IPS-18a (cell line): ENCODE measurements at regions not wholly inside any gene's neighbourhood (a gene's known extent, or its start where the extent isn't known, plus 50 kb on each side); places are given as distances from the start of the nearest gene placed in this dataset.

Experiments
- H3K27ac ChIP-seq: one replicate; pipeline ENCODE4 v1.5.1; 2013; ENCODE audit warnings: low read length
- H3K27me3 ChIP-seq: one replicate; pipeline ENCODE4 v1.6.1; 2013; ENCODE audit warnings: mild to moderate bottlenecking, low read length; ENCODE audit not compliant: control insufficient read depth, insufficient read depth
- H3K36me3 ChIP-seq: one replicate; pipeline ENCODE4 v1.6.1; 2013; ENCODE audit warnings: low read depth, low read length; ENCODE audit not compliant: control insufficient read depth
- H3K4me1 ChIP-seq: one replicate; pipeline ENCODE4 v1.6.1; 2013; ENCODE audit warnings: low read depth, low read length; ENCODE audit not compliant: control insufficient read depth
- H3K4me3 ChIP-seq: one replicate; pipeline ENCODE4 v1.5.1; 2013; ENCODE audit warnings: low read length
- H3K9ac ChIP-seq: one replicate; pipeline ENCODE4 v1.6.1; 2013; ENCODE audit warnings: mild to moderate bottlenecking, low read length, moderate library complexity
- H3K9me3 ChIP-seq: one replicate; pipeline ENCODE4 v1.6.1; 2013; ENCODE audit warnings: low read depth, low read length; ENCODE audit not compliant: control insufficient read depth

- H3K27ac ChIP-seq, result no peak overlapping the region
- no peaks in the 10 kb centered on the region for H3K9me3 ChIP-seq
- H3K27me3 ChIP-seq, result no peaks in the 10 kb centered on the region
- no peaks in the 10 kb centered on the region for H3K36me3 ChIP-seq
- H3K4me1 ChIP-seq, result peaks cover 3% of the 10 kb centered on the region
- H3K4me3 ChIP-seq, result no peak overlapping the region
- no peak overlapping the region for H3K9ac ChIP-seq
Observed at GRCh38 chr6:121649951-121650350, 214.5 kb downstream of the GJA1 start.

GRCh38 chr6:121651420-121651819 is 216.0 kb downstream of the GJA1 start:
- H3K36me3 ChIP-seq, result no peaks in the 10 kb centered on the region
- peaks cover 3% of the 10 kb centered on the region for H3K4me1 ChIP-seq
- H3K9me3 ChIP-seq, result no peaks in the 10 kb centered on the region
- no peak overlapping the region for H3K9ac ChIP-seq
- no peaks in the 10 kb centered on the region for H3K27me3 ChIP-seq
- no peak overlapping the region for H3K27ac ChIP-seq
- no peak overlapping the region for H3K4me3 ChIP-seq

- no peaks in the 10 kb centered on the region for H3K9me3 ChIP-seq
- no peak overlapping the region for H3K9ac ChIP-seq
- peaks cover 3% of the 10 kb centered on the region for H3K4me1 ChIP-seq
- H3K27me3 ChIP-seq, result no peaks in the 10 kb centered on the region
- H3K36me3 ChIP-seq, result no peaks in the 10 kb centered on the region
- no peak overlapping the region for H3K4me3 ChIP-seq
- H3K27ac ChIP-seq, result no peak overlapping the region
Observed at GRCh38 chr6:121652223-121652622, 216.8 kb downstream of the GJA1 start.

- H3K36me3 ChIP-seq, result no peaks in the 10 kb centered on the region
- H3K4me3 ChIP-seq, result no peak overlapping the region
- no peak overlapping the region for H3K9ac ChIP-seq
- no peaks in the 10 kb centered on the region for H3K9me3 ChIP-seq
- H3K27ac ChIP-seq, result no peak overlapping the region
- H3K27me3 ChIP-seq, result no peaks in the 10 kb centered on the region
- H3K4me1 ChIP-seq, result peaks cover 3% of the 10 kb centered on the region
Observed at GRCh38 chr6:121652726-121653623, 217.5 kb downstream of the GJA1 start.

- no peaks in the 10 kb centered on the region for H3K9me3 ChIP-seq
- no peaks in the 10 kb centered on the region for H3K27me3 ChIP-seq
- peaks cover 3% of the 10 kb centered on the region for H3K4me1 ChIP-seq
- H3K9ac ChIP-seq, result no peak overlapping the region
- H3K27ac ChIP-seq, result no peak overlapping the region
- no peaks in the 10 kb centered on the region for H3K36me3 ChIP-seq
- H3K4me3 ChIP-seq, result no peak overlapping the region
Observed at GRCh38 chr6:121653624-121654008, 218.2 kb downstream of the GJA1 start.

GRCh38 chr6:121657972-121658371 is 222.5 kb downstream of the GJA1 start:
- Histone ChIP-seq H3K4me3 (no peak overlapping the region), H3K27me3 (no peaks in the 10 kb centered on the region), H3K4me1 (no peaks in the 10 kb centered on the region), H3K9ac (no peak overlapping the region), H3K27ac (no peak overlapping the region), H3K9me3 (no peaks in the 10 kb centered on the region), H3K36me3 (no peaks in the 10 kb centered on the region)

- H3K36me3 ChIP-seq, result no peaks in the 10 kb centered on the region
- no peaks in the 10 kb centered on the region for H3K4me1 ChIP-seq
- no peak overlapping the region for H3K27ac ChIP-seq
- no peaks in the 10 kb centered on the region for H3K9me3 ChIP-seq
- no peak overlapping the region for H3K4me3 ChIP-seq
- H3K9ac ChIP-seq, result no peak overlapping the region
- H3K27me3 ChIP-seq, result no peaks in the 10 kb centered on the region
Observed at GRCh38 chr6:121660277-121660676, 224.8 kb downstream of the GJA1 start.

GRCh38 chr6:121663292-121663810 is 227.9 kb downstream of the GJA1 start:
- Histone ChIP-seq H3K27ac (no peak overlapping the region), H3K27me3 (no peaks in the 10 kb centered on the region), H3K36me3 (no peaks in the 10 kb centered on the region), H3K9ac (no peak overlapping the region), H3K4me1 (no peaks in the 10 kb centered on the region), H3K4me3 (no peak overlapping the region), H3K9me3 (no peaks in the 10 kb centered on the region)

- Histone ChIP-seq H3K36me3 (no peaks in the 10 kb centered on the region), H3K4me3 (no peak overlapping the region), H3K27ac (no peak overlapping the region), H3K27me3 (no peaks in the 10 kb centered on the region), H3K9ac (no peak overlapping the region), H3K9me3 (no peaks in the 10 kb centered on the region), H3K4me1 (no peaks in the 10 kb centered on the region)
Observed at GRCh38 chr6:121664158-121664557, 228.7 kb downstream of the GJA1 start.

- Histone ChIP-seq H3K4me3 (no peak overlapping the region), H3K27me3 (no peaks in the 10 kb centered on the region), H3K4me1 (no peaks in the 10 kb centered on the region), H3K9me3 (no peaks in the 10 kb centered on the region), H3K9ac (no peak overlapping the region), H3K36me3 (no peaks in the 10 kb centered on the region), H3K27ac (no peak overlapping the region)
Observed at GRCh38 chr6:121666814-121667213, 231.4 kb downstream of the GJA1 start.

GRCh38 chr6:121668259-121668658 is 232.8 kb downstream of the GJA1 start:
- Histone ChIP-seq H3K9ac (no peak overlapping the region), H3K9me3 (no peaks in the 10 kb centered on the region), H3K4me3 (no peak overlapping the region), H3K27me3 (no peaks in the 10 kb centered on the region), H3K4me1 (no peaks in the 10 kb centered on the region), H3K27ac (no peak overlapping the region), H3K36me3 (no peaks in the 10 kb centered on the region)

- no peak overlapping the region for H3K27ac ChIP-seq
- H3K9ac ChIP-seq, result no peak overlapping the region
- no peaks in the 10 kb centered on the region for H3K27me3 ChIP-seq
- no peak overlapping the region for H3K4me3 ChIP-seq
- H3K4me1 ChIP-seq, result no peaks in the 10 kb centered on the region
- H3K9me3 ChIP-seq, result no peaks in the 10 kb centered on the region
- no peaks in the 10 kb centered on the region for H3K36me3 ChIP-seq
Observed at GRCh38 chr6:121670511-121670910, 235.1 kb downstream of the GJA1 start.
